GM19463 (cell line): ENCODE measurements at regions not wholly inside any gene's neighbourhood (a gene's known extent, or its start where the extent isn't known, plus 50 kb on each side); places are given as distances from the start of the nearest gene placed in this dataset.

Source experiments
- ATAC-seq: cut with Tn5 transposase; IDR thresholded peaks from one replicate; pipeline ENCODE4 v1.9.1; 2021; ENCODE audit warnings: mild to moderate bottlenecking, moderate library complexity; ENCODE audit not compliant: unreplicated experiment

DNA sequence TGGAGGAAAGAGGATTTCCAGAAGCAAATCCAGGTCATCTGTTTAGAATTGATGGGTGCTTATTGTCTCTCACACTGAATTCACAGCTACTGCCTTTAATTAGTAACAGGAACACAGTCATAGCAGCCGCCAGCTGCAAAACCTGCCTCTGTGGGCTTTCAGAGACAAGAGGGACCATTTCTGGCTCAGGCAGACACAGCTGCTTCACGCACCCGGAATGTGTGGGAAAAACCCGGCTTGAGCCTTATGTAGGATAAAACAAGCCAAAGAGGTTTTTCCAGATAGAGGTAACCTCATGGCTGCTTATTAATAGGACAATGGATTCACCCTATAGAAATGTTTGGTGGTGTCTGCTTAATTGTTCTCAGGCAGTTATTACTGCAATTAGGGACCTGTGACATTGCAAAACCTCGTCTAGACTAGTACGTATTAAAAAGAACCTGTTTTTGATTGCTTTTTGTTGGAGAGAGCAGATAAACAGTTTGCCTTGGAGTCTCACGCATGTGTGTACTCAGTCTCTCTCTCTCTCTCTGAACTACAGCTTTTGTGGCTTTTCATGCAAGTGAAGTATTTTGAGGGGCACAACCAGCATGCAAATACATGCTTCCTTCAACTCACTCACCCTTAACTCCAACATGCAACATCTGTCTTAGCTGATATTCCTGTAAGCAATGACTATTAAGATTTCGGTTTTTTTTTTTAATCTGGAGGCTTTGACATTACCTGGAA lies 302.7 kb downstream of the PLK2 start:
- peak; percentile 62 for ATAC-seq

DNA sequence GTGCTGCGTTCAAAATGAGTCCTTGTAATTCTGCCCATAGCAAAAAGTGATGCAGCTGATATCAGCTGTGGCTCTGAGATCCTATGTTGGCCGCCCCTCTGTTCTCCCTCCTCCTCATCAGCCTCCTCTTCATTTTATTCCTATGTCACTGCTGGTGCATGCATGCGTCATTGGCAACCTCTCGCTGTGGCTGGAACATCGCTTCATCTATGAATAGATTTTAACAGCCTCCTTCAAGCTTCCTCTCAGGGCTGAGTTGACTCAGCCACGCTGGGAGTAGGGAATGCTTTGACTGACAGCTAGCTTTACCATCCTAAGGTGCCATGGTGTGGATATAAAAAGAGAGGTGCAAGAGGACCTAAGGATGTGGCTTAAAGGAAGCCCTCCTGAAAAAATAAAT lies 303.5 kb downstream of the PLK2 start:
- no peak for ATAC-seq

DNA sequence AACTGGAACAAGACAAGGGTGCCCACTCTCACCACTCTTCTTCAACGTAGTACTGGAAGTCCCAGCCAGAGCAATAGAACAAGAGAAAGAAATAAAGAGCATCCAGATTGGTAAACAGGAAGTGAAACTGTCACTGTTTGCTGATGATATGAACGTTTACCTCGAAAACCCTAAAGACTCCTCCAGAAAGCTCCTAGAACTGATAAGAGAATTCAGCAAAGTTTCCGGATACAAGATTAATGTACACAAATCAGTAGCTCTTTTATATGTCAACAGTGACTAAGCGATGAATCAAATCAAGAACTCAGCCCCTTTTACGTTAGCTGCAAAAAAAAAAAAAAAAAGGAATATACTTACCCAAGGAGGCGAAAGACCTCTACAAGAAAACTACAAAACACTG lies 306.6 kb downstream of the PLK2 start:
- no peak for ATAC-seq

DNA sequence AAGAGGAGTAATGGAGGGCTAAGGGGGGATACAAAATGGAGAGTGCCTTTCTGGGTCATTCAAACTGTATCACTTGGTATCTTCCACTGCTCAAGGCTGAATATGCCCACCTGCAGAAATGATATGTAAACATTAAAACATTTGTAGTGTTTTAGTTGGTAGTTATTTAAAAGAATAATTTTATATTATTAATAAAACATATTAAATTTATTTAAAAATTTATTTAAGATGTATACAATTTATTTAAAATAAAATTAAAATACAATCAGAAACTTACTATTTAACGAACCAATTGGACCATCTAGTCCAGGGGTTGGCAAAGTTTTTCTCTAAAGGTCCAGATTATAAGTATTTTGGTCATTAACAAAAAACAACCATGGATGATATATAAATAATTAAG lies 308.5 kb downstream of the PLK2 start:
- ATAC-seq: no peak

DNA sequence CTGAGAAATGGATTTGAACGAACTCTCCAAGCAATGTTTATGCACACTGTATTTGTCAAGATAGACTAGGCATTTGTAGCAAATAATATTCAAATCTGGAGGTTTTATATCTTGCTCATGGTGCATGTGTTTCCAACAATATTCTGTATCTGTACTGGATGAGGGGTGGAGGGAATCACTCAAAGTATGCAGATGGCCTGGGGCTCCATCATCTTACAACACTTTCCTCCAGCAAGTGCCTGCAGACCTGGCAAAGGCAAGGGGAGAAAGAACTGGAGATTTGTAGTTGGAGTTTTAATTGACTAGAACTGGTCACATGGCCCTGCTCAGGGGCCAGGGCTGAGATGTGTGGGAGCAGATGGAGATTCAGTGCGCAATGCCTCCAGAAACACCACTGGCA lies 309.0 kb downstream of the PLK2 start:
- no peak for ATAC-seq

DNA sequence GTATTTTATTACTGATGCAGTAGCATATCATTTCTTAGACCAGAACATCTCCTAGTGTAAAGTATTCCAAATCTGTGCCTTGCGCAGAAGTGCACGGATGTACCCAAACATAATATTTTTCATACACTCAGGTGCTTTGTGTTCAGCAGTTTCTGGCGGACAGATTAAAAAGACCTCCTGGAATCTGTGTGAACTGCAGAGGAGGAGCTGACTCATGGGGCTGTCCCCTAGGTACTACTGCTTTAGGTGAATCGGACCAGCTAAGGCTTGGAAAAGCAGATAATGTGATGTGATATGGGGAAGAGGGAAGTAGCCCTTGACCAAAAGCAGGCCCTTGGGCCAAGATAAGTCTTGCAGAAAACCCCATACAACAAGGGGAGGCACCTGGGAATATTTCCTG lies 310.1 kb downstream of the PLK2 start:
- ATAC-seq: no peak

DNA sequence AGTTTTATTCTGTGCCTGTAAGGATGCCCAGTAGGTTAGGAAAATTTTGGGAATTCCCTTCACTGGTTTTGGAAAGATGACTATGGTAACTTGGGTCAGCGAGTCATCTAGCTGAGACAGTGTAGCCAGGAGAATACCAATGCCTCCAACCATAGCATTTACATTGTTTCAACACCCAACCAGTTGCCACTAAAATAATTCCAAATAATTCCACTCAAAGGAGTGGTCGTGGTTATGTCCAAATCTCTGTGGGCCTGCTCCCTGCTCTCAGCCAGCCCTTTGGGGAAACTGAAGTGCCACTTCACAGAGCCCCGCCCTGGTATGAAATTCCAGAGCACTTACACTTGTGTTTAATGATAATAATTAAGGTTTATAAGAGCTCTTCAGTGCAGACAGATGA lies 310.5 kb downstream of the PLK2 start:
- no peak for ATAC-seq

DNA sequence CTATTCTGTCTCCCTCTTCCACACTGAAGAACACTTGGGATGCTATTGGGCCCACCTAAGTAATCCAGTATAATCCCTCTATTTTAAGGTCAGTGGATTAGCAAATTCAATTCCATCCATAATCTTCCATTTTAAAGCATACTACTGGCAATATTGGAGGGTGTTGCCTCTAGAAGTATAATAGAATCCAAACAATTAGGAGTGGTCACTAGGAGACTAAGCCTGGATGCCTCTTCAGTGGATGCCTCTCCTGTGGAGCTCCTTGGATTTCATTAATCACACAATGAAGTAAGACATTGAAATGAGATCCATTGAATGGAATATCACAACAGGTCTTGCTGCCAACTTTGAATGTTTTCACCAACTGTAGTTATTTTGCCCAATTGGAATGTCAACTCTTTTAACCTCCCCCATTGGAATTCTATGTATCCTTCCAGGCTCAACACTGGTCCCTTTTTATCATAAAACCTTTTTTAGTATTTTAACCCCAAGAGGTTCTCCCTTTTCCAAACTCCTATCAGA lies 311.6 kb downstream of the PLK2 start:
- no peak for ATAC-seq

DNA sequence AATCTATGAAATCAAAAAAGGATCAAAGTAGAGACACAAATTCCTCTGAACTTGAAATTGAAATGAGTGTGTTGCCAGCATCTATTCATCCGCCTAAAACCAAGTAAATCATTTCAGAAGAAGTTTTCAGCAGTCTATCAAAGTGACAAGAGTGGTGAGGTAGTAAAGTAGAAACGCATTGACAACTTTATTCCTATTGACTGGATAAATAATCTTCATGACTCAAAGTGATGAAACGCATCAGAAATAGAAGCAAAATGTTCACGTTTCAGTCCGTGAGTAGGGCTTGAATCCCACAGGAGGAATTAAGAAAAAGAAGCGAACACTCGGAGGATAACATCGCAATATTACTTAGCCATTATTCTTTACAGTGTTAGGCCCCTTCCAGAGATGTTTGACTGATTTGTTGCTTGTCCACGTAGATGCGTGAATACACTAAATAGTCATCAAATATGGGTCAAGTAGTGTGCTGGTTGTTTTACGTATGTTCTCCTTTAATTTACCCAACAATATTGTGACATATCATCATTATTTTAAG lies 314.4 kb downstream of the PLK2 start:
- ATAC-seq: no peak

DNA sequence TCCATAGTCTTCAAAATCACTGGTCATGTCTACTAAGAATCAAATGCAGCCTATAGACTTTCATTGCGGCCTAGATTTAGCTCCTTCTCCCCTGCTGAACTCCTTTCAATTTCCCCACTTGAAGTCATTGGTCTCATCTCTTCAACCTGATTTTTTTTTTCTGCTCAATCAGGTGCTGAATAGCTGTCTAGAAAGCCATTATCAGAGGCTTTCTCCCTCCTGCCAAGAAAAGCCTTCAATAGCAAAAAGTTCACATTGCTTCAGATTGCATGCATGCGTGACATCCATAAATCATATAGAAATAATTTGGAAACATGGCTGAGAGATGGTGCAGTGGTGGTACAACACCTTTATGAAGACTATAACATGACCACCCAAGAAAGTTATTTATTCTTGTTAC lies 316.2 kb downstream of the PLK2 start:
- no peak for ATAC-seq

DNA sequence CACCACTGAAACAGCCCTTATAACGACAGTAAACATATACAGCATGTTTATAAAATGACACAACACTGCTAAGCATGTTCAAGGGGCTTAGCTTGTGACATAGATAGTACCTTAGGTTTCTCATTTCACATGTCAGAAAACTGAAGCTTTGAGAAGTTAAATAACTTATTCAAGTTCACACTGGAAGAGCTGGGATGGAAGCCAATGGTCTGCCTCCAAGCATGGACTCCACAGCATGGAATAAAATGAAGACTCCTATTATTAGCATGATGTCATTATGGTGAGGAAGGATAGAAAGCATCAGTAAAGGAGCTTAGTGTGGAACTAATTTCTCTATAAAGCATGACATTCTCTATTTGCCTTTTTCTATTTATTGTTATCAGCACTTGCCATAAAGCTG lies 316.7 kb downstream of the PLK2 start:
- no peak for ATAC-seq

DNA sequence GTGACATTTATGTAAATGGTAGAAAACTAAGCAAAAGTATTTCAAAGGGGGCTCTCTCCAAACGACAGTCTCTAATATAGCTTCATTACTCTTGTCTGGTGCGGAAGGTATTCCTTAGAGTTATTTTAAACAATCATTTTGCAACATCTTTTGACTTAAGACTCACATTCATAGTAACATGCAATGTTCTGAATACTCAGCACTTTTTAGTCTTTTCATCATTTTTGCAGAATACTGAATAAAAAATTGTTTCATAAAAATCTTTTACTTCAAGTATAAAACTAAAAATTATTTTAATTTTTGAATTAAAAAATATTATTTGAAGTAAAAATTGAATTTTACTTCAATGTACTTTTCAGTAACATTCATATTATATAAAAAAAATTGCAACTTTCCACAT lies 321.1 kb downstream of the PLK2 start:
- ATAC-seq: no peak

DNA sequence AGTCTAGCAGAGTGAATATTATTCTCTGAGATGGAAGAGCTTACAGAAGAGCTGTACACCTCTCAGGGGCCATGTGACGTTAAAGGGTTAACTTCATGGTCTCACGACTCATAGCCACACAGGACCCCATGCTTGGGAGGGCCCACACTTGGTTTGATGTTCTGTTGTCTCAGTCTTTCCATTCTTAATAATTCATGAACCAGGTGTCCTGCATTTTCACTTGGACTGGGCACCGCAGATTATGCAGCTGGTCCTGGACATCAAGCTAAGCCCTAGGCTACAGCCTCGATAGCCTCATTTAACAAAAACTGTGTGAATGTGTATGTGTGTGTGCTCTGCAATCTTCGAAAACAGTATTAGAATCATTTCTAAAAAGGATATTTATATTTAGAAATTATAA lies 323.5 kb downstream of the PLK2 start:
- no peak for ATAC-seq

DNA sequence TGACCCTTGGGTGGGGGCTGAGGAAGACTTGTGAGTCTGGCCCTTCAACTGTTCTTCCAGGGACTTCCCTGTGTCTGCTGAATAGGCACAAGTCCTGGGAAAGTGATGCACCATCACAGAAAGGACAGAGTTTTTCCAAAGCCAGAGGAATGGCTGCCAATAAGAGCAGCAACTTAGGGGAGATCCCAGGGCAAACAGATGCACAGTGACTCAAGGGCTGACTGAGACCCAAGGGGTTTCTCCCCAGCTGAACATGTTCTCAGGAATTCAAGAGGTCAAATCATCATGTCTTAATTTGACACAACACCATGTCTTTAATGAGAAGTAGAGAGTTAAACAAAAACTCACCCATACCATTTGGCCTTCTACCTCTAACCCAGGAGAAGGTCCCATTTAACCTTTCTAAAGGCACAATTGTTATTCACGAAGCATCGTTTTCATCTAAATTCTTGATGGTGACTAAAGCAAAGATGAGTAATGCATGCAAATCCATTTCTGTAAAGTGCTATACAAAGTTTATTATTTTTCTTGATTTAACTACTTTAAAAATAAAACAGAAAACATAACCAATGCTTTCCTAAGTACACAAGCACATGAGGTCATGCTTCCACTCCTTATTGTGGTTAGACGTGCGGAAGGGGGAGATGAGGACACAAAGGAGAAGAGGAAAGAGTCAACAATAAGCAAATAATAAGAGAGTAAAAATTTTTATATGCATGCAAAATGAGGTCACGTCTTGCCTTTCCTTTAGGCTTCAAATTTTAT lies 324.1 kb downstream of the PLK2 start:
- no peak for ATAC-seq

DNA sequence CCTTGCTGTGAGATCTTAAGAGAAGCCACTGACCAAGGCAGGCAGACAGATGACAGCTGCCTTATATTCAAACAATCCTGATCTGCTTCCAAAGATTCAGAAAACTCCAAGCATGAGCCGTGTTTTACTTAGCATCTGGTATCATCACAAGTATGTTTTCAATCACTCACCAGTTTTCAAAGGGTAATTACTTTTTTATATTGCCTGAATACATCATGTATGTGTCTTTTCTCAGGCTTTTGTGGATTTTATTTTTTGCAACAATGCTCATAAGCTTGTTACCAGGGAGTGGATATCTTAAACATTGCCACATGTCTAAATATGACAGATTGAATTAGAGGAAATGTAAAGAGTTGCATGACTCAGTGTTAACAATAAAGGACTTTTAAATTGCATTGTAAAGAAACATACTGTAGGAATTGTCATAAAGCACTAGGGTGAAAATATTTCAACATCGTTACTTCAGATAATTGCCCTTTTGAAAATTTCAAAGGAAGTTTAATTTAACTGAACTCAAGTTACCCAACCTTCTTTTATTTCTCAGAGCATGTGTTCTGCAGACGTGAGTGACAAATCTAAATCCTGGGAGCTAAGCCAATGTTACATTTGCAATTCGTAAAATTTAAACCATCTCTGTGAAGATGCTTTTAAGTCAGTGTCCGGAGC lies 326.1 kb downstream of the PLK2 start:
- ATAC-seq: no peak

DNA sequence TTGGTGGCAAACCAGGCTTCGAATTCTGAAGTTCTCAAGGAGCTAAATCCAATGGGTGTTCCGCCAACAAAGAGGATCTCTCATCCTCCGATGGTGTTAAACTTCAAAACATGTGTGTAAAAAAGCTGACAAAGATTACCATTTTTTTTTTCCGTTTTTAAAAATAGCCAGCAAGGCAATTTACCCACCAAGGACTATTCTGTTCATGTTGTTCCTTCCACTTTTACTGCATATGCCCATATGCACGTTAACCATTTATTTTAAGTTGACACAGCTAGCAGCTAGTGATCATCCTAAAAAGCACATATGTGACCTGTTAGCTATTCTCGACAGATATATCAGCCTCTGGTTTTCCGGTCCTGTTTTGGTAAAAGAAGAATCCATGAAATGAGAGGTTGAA lies 326.7 kb downstream of the PLK2 start:
- no peak for ATAC-seq

DNA sequence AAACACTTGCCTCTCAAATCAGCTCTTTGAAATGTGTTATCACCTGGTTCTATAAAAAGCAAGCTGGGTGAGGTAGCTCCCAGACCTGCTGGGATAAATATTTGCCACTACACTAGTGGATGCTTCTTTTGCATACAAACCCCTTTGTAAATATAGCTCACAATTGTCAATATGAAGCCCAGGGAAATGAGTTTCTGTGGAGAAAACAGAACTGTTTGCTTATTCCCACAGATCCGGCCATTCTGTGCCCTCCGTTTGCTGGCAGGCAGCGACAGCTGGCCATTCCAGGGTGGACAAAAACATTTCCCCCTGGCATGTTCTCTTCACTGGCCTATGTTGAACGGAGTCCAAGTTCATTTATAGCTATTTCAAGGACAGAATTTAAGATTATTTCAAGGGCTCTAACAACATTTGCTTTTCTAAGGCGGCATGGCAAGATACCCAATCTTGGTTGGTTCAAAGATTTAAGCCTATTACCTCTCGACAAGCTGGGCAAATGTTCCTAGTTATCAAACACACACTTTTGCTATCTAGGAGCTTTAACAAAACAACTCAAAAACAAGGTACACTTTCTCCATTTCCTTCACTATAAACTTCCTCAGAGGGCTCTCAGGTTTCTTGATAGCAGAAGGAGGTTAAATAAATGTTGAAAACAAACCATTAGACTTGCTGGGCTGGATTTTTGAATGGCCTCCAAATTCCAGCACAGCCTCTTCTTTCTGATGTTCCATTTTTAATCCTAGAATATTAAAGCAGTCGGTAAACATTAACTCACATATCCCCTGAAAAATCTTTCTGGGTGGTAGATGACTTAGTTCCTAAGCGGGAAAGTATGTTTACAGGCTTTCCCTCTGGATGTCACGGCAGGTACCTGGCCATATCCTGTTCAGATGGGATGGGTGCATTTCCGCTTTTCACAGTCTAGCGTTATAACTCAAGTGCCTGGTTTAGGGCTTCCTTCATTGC lies 332.3 kb downstream of the PLK2 start:
- ATAC-seq: no peak

DNA sequence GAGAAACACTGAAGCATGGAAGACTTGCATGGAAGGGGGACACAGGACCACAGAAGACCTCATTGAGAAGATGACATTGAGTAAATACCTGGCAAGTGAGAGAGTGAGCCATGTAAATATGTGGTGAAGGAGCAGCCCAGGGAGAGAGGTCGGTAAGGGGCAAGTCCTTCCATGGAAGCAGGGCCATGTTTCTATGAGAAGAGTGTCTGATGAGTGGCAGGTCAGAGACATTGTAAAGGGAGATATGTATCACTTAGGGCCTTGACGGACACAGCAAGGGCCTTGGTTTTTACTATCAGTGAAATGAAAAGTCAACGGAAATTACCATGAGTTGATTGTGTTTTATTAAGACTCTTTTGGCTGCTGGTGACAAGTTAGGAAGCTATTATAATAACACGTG lies 336.4 kb downstream of the PLK2 start:
- no peak for ATAC-seq

DNA sequence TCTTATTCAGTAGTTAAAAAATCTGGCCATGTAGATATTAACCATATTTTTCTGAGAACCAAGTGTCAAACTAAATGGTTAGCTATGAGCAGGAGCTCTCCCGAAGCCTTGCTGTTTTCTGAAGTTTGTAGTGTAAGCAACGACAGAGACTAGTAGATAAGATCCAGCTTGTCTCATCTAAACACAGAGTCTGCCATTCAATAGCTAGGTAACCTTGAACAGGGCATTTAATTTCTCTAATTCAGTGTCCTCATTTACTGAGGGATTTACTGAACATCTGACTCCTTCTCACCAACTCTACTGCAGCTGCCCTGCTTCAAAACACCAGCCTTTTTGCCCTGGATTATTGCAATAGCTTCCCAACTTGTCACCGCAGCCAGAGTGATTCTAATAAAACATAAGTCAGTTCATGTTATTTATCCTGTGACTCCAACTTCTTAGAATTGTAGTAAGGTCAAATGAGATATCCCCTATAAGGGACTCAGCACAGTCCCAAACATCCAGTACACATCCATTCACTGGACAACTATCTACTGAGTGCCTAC lies 337.0 kb downstream of the PLK2 start:
- ATAC-seq: no peak

DNA sequence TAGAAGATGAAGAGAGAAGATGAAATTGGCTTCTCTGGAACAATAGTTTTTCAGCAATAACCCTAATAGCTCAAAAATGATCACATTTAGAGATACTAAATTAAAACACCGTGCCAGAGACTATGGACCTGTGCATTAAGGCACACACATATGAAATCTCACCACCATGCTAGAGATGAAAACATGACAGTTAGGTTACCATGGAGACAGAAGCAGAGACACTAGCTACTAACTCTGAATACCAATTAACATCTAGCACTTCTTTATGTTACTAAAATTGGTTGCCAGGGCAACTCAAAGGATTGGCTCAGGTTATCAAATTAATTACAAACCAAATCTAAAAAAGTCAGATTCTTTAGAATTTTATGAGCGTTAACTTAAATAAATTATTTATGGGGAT lies 337.7 kb downstream of the PLK2 start:
- no peak for ATAC-seq
